ENCODE measurements at regions not wholly inside any gene's neighbourhood (a gene's known extent, or its start where the extent isn't known, plus 50 kb on each side); places are given as distances from the start of the nearest gene placed in this dataset.

DNA sequence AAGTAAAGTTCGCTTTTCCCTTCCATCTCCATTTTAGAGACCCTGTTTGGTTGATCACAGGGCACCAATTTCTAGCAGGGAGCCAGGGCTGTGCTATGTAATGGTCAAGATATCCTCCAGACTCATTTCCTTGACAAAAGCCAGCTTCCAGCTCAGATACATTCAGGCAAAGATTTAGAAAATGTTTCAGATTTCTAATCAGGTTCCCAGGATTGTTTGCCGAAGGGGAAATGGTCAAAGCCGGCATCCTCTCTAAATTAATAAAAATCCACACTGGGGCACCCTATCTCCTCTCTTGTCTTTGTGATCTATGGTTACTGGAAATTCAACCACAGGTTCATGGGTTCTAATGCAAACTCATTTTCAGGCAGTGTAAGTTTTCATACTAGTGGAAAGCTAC lies 686.8 kb upstream of the KIF2B start:
- ChIA-PET CTCF (no interaction called here), POLR2A (no interaction called here)
- no peak overlapping the region for H3K4me3 ChIP-seq (ENCODE audit: low read depth, low read length)
- no peak for DNase-seq (ENCODE audit: low read depth, low spot score)
- TF ChIP-seq, protein P1, sequence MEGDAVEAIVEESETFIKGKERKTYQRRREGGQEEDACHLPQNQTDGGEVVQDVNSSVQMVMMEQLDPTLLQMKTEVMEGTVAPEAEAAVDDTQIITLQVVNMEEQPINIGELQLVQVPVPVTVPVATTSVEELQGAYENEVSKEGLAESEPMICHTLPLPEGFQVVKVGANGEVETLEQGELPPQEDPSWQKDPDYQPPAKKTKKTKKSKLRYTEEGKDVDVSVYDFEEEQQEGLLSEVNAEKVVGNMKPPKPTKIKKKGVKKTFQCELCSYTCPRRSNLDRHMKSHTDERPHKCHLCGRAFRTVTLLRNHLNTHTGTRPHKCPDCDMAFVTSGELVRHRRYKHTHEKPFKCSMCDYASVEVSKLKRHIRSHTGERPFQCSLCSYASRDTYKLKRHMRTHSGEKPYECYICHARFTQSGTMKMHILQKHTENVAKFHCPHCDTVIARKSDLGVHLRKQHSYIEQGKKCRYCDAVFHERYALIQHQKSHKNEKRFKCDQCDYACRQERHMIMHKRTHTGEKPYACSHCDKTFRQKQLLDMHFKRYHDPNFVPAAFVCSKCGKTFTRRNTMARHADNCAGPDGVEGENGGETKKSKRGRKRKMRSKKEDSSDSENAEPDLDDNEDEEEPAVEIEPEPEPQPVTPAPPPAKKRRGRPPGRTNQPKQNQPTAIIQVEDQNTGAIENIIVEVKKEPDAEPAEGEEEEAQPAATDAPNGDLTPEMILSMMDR (IDR thresholded peaks at IDR 0.05; ENCODE audit: insufficient read depth, low read length, missing control alignments), result no peak

- POLR2A ChIA-PET, result no interaction called here
- no peak overlapping the region for H3K4me3 ChIP-seq (ENCODE audit: low read depth, low read length)
- DNase-seq (ENCODE audit: low read depth, low spot score), result no peak
- CTCF ChIA-PET, result no interaction called here
- TF ChIP-seq, protein P1 (IDR thresholded peaks at IDR 0.05; ENCODE audit: insufficient read depth, low read length, missing control alignments), result no peak
Observed at GRCh38 chr17:53134548-53134947, 688.2 kb upstream of the KIF2B start.

- POLR2A ChIA-PET, result no interaction called here
- TF ChIP-seq, protein P1 (IDR thresholded peaks at IDR 0.05; ENCODE audit: insufficient read depth, low read length, missing control alignments), result no peak
- H3K4me3 ChIP-seq (ENCODE audit: low read depth, low read length), result no peak overlapping the region
- no peak for DNase-seq (ENCODE audit: low read depth, low spot score)
- CTCF ChIA-PET, result no interaction called here
Observed at GRCh38 chr17:53133876-53134275, 688.9 kb upstream of the KIF2B start.

- ChIA-PET CTCF (no interaction called here), POLR2A (no interaction called here)
- H3K4me3 ChIP-seq (ENCODE audit: low read depth, low read length), result no peak overlapping the region
- DNase-seq (ENCODE audit: low read depth, low spot score), result no peak
- TF ChIP-seq, protein P1 (IDR thresholded peaks at IDR 0.05; ENCODE audit: insufficient read depth, low read length, missing control alignments), result no peak
Observed at GRCh38 chr17:53129863-53130262, 692.9 kb upstream of the KIF2B start.

GRCh38 chr17:53127331-53127730 lies 695.4 kb upstream of the KIF2B start:
- DNase-seq (ENCODE audit: low read depth, low spot score), result no peak
- TF ChIP-seq, protein P1 (IDR thresholded peaks at IDR 0.05; ENCODE audit: insufficient read depth, low read length, missing control alignments), result no peak
- CTCF ChIA-PET, result no interaction called here
- no peak overlapping the region for H3K4me3 ChIP-seq (ENCODE audit: low read depth, low read length)
- POLR2A ChIA-PET, result no interaction called here

DNA sequence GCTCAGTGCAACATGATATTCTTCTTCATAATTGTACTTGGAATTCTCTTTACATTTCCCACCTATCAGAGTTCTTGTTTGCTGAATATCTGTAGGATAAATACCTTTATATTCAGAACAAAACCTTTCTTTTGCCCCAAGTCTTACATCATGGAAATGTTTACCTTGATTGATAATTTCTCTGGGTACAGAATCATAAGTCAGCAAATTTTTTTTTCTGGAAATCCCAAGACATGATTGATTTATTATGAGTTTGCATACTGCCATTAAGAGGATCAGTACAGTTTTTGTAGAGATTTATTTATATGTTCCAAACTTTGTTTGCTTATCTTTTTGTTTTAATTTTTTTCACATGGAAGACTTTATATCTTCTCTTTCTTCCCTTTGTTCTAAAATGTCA lies 699.8 kb upstream of the KIF2B start:
- TF ChIP-seq, protein P1 (IDR thresholded peaks at IDR 0.05; ENCODE audit: insufficient read depth, low read length, missing control alignments), result no peak
- ChIA-PET POLR2A (no interaction called here), CTCF (no interaction called here)
- no peak overlapping the region for H3K4me3 ChIP-seq (ENCODE audit: low read depth, low read length)
- DNase-seq (ENCODE audit: low read depth, low spot score), result no peak

Data from AG04449 (cell line).